Spinal cord (tissue), 9 donors: ENCODE measurements at regions not wholly inside any gene's neighbourhood (a gene's known extent, or its start where the extent isn't known, plus 50 kb on each side); places are given as distances from the start of the nearest gene placed in this dataset.

Source experiments
- DNase-seq, 6 donors: peaks; one replicate each; pipeline versions ENCODE4 v3.0.0 to v3.0.0-alpha.2; 2013 to 2015; ENCODE audit warnings: low spot score in 6 of 6, low read depth in 4 of 6
- H3K27ac ChIP-seq: one replicate; pipeline ENCODE4 v1.5.1; 2013; ENCODE audit warnings: low read depth, low read length, control low read depth
- H3K27me3 ChIP-seq: one replicate; pipeline ENCODE4 v1.6.1; 2013; ENCODE audit warnings: low read length; ENCODE audit not compliant: control insufficient read depth, insufficient read depth
- H3K36me3 ChIP-seq: one replicate; pipeline ENCODE4 v1.6.1; 2013; ENCODE audit warnings: low read length; ENCODE audit not compliant: control insufficient read depth, insufficient read depth
- H3K4me1 ChIP-seq: one replicate; pipeline ENCODE4 v1.6.1; 2013; ENCODE audit warnings: low read length; ENCODE audit not compliant: control insufficient read depth, insufficient read depth
- H3K4me3 ChIP-seq: one replicate; pipeline ENCODE4 v1.5.1; 2013; ENCODE audit warnings: low read depth, low read length, control low read depth
- H3K9me3 ChIP-seq: one replicate; pipeline ENCODE4 v1.6.1; 2013; ENCODE audit warnings: low read length; ENCODE audit not compliant: control insufficient read depth, insufficient read depth
- WGBS: methylation state at CpG from one replicate; pipeline ENCODE4 v1.1.5; 2013; ENCODE audit warnings: missing lambda C conversion rate; ENCODE audit not compliant: insufficient coverage; 5-methylcytosine and 5-hydroxymethylcytosine counted together
- donor health status: healthy.

DNA sequence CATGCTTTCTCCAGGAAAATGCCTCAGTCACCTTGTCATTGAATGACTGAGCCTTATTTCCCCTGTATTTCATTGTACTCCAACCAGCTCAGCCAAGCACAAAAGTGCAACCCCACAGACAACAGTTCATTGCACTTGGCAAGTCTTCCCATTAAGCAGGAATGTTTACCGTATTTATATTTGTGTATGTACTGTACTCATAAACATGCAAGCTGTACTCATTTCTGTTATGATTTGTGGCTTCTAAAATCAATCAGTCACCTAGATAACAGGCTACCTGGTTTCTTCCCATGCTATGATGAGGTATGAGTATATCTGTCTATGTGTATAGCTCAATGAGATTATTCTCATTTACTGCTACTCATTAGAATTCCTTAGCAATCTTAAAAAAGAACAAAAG is 505.5 kb upstream of the FAM98A start:
- no peaks in the 10 kb centered on the region for H3K36me3 ChIP-seq
- H3K4me3 ChIP-seq = no peak overlapping the region
- peak in 1 of 6 donors; percentile 6 for DNase-seq
- H3K27me3 ChIP-seq = no peaks in the 10 kb centered on the region
- no peak overlapping the region for H3K27ac ChIP-seq
- H3K9me3 ChIP-seq = no peaks in the 10 kb centered on the region
- H3K4me1 ChIP-seq = no peaks in the 10 kb centered on the region
- no CpG with 5 or more reads among the region's 1 CpG for WGBS

DNA sequence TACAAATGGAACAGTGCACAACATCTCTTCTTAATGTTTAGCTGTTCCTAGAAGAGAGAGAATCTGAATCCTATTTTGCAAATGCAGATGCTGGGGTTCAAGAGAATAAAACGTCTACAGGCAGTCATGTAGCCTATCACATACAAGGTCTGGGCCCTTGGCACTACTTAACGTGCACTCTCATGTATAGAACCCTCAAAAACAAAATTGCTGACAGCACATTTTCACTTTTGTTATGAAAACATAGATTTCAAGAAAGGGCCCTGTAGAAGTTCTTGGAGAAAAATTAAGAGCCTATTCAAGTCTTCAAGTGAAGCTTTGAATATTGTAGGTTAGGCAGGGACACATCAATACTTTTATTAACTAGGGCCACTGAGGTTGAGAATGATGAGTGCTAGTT is 504.3 kb upstream of the FAM98A start:
- Histone ChIP-seq H3K4me3 (no peak overlapping the region), H3K9me3 (no peaks in the 10 kb centered on the region), H3K36me3 (no peaks in the 10 kb centered on the region), H3K27me3 (no peaks in the 10 kb centered on the region), H3K4me1 (no peaks in the 10 kb centered on the region), H3K27ac (no peak overlapping the region)
- DNase-seq = no peak
- 67% methylated on average over 1 of the region's 2 CpGs for WGBS

DNA sequence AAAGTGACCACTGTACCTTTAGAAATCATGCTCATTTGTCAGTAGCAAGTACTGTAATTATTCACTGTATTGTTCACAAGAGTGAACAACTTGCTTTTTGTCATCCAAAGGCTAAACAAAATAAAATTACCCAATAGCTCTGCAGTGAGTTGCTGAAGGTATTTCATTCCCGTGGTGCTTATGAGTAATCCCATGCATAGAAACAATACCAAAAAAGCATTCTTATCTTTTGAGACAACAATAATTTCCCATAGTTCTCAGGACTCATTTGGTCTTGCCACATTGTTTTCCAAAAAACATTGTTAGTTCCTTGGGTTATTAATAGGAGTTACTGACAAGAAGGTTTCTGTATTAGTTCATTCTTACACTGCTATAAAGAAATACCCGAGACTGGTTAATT is 503.2 kb upstream of the FAM98A start:
- H3K27ac ChIP-seq = no peak overlapping the region
- no peak overlapping the region for H3K4me3 ChIP-seq
- WGBS = 80% methylated on average over 1 of the region's 2 CpGs
- H3K36me3 ChIP-seq = no peaks in the 10 kb centered on the region
- H3K27me3 ChIP-seq = no peaks in the 10 kb centered on the region
- DNase-seq = no peak
- no peaks in the 10 kb centered on the region for H3K4me1 ChIP-seq
- no peaks in the 10 kb centered on the region for H3K9me3 ChIP-seq

DNA sequence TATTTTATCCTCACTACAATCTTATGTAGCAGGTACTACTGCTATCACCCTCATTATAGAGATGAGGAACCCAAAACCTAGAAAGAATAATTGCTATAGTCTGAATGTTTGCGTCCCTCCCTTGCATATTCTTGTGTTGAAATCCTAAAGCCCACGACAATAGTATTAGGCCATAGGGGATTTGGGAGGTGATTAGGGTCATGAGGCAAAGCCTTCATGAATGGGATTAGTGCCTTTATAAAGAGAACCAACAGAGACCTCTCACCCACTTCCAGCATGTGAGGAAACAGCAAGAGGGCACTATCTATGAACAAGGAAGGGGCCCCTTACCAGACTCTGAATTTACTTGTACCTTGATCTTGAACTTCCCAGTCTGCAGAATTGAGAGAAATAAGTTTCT is 500.3 kb upstream of the FAM98A start:
- no peaks in the 10 kb centered on the region for H3K27me3 ChIP-seq
- H3K27ac ChIP-seq = no peak overlapping the region
- WGBS = no CpG with 5 or more reads among the region's 2 CpGs
- no peaks in the 10 kb centered on the region for H3K4me1 ChIP-seq
- H3K9me3 ChIP-seq = no peaks in the 10 kb centered on the region
- H3K36me3 ChIP-seq = no peaks in the 10 kb centered on the region
- no peak overlapping the region for H3K4me3 ChIP-seq
- DNase-seq = no peak

DNA sequence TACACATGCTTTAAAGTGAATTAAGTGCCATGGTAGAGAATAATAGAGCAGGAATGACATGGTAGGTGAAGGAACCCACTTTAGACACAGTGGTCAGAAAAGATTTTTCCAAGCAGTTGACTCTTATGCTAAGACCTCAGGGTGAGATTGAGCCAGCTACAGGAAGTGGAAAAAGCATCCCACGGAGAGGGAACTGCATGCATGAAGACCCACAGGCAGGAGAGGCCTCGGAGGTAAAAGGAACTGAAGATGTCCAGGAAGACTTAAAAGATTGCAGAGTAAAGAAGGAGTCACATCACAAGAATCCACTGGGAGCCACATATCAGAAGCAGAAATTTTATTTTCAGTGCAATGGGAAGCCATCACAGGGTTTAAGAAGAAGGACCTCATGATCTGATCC is 499.2 kb upstream of the FAM98A start:
- no peaks in the 10 kb centered on the region for H3K4me1 ChIP-seq
- H3K36me3 ChIP-seq = no peaks in the 10 kb centered on the region
- DNase-seq = no peak
- no peaks in the 10 kb centered on the region for H3K27me3 ChIP-seq
- no peak overlapping the region for H3K4me3 ChIP-seq
- no peaks in the 10 kb centered on the region for H3K9me3 ChIP-seq
- WGBS = no CpG with 5 or more reads among the region's 2 CpGs
- H3K27ac ChIP-seq = no peak overlapping the region

DNA sequence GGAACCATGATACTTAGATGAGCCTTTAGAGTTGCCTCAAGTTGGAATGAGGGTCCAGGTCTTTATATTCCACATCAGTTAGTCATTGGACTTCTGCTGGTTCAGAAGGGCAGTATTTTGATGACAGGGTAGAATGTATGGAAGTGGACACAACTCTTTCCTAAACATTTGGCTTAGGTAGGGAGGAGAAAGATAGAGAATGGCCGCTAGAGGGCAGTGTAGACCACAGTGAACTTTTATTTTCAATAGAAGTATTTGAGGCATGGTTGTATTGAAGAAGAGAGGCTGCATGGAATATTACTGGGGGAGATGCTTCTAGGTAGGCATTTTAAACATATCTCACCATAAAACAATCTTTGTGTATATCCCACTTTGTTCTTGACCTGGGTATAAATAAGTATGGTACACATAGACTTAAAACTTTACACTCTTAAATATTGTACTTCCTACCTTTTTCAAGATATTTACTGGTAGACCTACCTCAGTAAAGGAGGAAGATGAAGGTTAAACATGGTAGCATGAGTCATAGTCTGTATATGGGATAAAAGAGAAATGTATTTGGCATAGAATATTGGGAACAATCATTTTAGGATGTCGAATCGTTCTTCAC is 497.6 kb upstream of the FAM98A start:
- peak; percentile 36 to 90 (median 46) for DNase-seq
- Histone ChIP-seq H3K36me3 (no peaks in the 10 kb centered on the region), H3K27ac (no peak overlapping the region), H3K4me1 (no peaks in the 10 kb centered on the region), H3K9me3 (no peaks in the 10 kb centered on the region), H3K4me3 (no peak overlapping the region), H3K27me3 (no peaks in the 10 kb centered on the region)
- no CpG with 5 or more reads among the region's 3 CpGs for WGBS

DNA sequence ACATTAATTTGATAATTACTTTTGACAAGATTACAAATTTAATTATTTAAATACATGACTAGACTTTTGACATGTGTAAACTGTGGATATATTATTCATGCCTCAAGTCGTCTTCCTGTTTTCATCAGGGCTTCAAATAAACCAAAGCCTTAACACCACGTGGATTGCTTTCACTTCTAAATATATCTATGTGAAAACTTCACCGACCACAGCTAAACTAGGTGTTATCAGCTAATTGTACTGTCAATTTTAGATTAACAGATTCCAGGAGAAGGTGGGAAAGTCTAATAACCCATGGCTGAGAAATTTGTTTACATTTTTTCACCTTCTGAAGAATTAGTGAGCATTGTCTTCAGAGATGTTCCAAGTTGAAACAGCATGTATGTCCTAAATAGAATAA is 494.7 kb upstream of the FAM98A start:
- Histone ChIP-seq H3K27me3 (no peaks in the 10 kb centered on the region), H3K9me3 (no peaks in the 10 kb centered on the region), H3K4me1 (no peaks in the 10 kb centered on the region), H3K36me3 (no peaks in the 10 kb centered on the region), H3K4me3 (no peak overlapping the region), H3K27ac (no peak overlapping the region)
- no peak for DNase-seq
- no CpG with 5 or more reads among the region's 3 CpGs for WGBS

DNA sequence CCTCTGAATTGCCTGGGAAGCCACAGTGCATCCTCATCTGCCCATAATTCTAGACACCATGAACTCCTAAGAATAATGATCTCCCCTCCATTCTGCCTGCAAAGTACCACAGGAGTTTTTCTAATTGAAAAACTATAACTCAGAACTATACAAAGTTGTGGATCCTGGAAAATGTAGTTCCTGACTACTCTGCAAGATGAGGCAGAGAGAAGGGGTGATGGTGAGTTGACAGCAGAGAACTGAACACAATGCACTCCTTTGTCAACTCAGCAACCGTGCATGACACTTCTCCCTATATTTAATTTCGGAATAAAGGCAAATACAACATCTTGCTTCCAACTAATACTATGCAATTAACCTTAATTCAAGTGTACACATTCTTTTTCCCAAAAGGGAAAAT is 471.1 kb upstream of the FAM98A start:
- no peak for DNase-seq
- no peak overlapping the region for H3K27ac ChIP-seq
- no CpG with 5 or more reads among the region's 2 CpGs for WGBS
- no peaks in the 10 kb centered on the region for H3K9me3 ChIP-seq
- H3K4me3 ChIP-seq = no peak overlapping the region
- no peaks in the 10 kb centered on the region for H3K4me1 ChIP-seq
- H3K27me3 ChIP-seq = no peaks in the 10 kb centered on the region
- H3K36me3 ChIP-seq = no peaks in the 10 kb centered on the region

DNA sequence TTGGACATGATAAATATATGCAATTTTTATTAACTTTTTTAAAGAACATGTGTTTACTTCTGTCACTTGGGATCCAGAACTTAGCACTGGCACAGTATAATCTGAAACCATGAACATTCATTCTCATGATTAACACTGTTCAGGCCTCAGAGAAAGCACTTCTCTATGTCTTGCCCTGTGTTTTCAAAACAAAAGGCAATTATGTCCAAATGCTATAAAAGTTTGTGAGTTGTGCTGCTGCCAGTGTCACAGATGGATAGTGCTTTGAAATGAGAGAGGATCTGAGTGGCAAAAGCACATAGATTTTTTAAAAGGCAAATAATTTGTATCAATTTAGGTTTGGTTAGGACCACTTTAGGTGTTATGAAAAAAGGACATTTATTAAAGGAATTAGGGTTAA is 470.5 kb upstream of the FAM98A start:
- Histone ChIP-seq H3K9me3 (no peaks in the 10 kb centered on the region), H3K4me1 (no peaks in the 10 kb centered on the region), H3K27me3 (no peaks in the 10 kb centered on the region), H3K27ac (no peak overlapping the region), H3K4me3 (no peak overlapping the region), H3K36me3 (no peaks in the 10 kb centered on the region)
- DNase-seq = peak in 1 of 6 donors; percentile 36

DNA sequence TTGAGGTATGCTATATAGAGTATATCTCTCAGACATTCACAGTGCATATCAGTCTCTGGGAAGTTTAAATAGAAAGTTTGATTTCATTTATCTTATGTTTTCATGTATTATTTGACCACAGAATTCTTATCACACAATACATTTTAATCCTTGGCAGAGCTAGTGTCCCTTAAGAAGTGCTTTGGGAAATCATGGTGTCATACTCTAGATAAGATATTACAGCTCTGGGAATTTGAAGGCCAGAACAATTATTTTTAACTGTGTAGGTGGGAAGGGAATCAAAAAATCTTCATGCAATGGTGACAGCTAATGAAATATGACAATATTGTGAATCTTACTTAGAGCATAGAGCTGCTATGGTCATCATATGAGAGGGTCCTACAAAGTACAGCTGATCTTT is 451.3 kb upstream of the FAM98A start:
- H3K27ac ChIP-seq = no peak overlapping the region
- H3K4me3 ChIP-seq = no peak overlapping the region
- no peaks in the 10 kb centered on the region for H3K27me3 ChIP-seq
- no peaks in the 10 kb centered on the region for H3K9me3 ChIP-seq
- H3K36me3 ChIP-seq = no peaks in the 10 kb centered on the region
- H3K4me1 ChIP-seq = no peaks in the 10 kb centered on the region
- DNase-seq = no peak
